GM21619 (cell line): ENCODE measurements at regions not wholly inside any gene's neighbourhood (a gene's known extent, or its start where the extent isn't known, plus 50 kb on each side); places are given as distances from the start of the nearest gene placed in this dataset.
"Not testable (repeated sequence)": the region's sequence is repeated elsewhere in the genome, so short reads cannot be mapped to it uniquely, and the experiment has no call there.

Experiments used
- ATAC-seq: cut with Tn5 transposase; IDR thresholded peaks from one replicate; pipeline ENCODE4 v1.9.1; 2021; ENCODE audit not compliant: unreplicated experiment

- ATAC-seq = no peak
Measured at GRCh38 chr4:179719766-179720450, 2277.7 kb upstream of the AGA start.

GRCh38 chr4:179726491-179726890 lies 2284.3 kb upstream of the AGA start:
- not testable (repeated sequence) for ATAC-seq

GRCh38 chr4:179728305-179728704 lies 2286.1 kb upstream of the AGA start:
- no peak for ATAC-seq

- not testable (repeated sequence) for ATAC-seq
Measured at GRCh38 chr4:179736820-179737219, 2294.6 kb upstream of the AGA start.

- no peak for ATAC-seq
Measured at GRCh38 chr4:179738822-179739221, 2296.6 kb upstream of the AGA start.

GRCh38 chr4:179747218-179747910 lies 2305.1 kb upstream of the AGA start:
- no peak for ATAC-seq

GRCh38 chr4:179748837-179749236 lies 2306.6 kb upstream of the AGA start:
- no peak for ATAC-seq

GRCh38 chr4:179750374-179750773 lies 2308.1 kb upstream of the AGA start:
- no peak for ATAC-seq

- ATAC-seq = no peak
Measured at GRCh38 chr4:179751669-179752068, 2309.4 kb upstream of the AGA start.

- ATAC-seq = no peak
Measured at GRCh38 chr4:179755322-179755721, 2313.1 kb upstream of the AGA start.

GRCh38 chr4:179757641-179758040 lies 2315.4 kb upstream of the AGA start:
- no peak for ATAC-seq

GRCh38 chr4:179762840-179763239 lies 2320.6 kb upstream of the AGA start:
- ATAC-seq = no peak

- no peak for ATAC-seq
Measured at GRCh38 chr4:179766938-179767337, 2324.7 kb upstream of the AGA start.

- no peak for ATAC-seq
Measured at GRCh38 chr4:179768996-179769395, 2326.8 kb upstream of the AGA start.

GRCh38 chr4:179797738-179798137 lies 2355.5 kb upstream of the AGA start:
- ATAC-seq = no peak

GRCh38 chr4:179803857-179804256 lies 2361.6 kb upstream of the AGA start:
- no peak for ATAC-seq

GRCh38 chr4:179804440-179804839 lies 2362.2 kb upstream of the AGA start:
- ATAC-seq = no peak

GRCh38 chr4:179817317-179817716 lies 2375.1 kb upstream of the AGA start:
- ATAC-seq = no peak

GRCh38 chr4:179823342-179823741 lies 2381.1 kb upstream of the AGA start:
- no peak for ATAC-seq

GRCh38 chr4:179831274-179831673 lies 2389.0 kb upstream of the AGA start:
- no peak for ATAC-seq

GRCh38 chr4:179836179-179837075 lies 2394.2 kb upstream of the AGA start:
- ATAC-seq = no peak

- no peak for ATAC-seq
Measured at GRCh38 chr4:179843370-179843769, 2399.8 kb upstream of the TENM3 start.
